Muscle layer of duodenum (tissue), 2 donors: ENCODE measurements at regions not wholly inside any gene's neighbourhood (a gene's known extent, or its start where the extent isn't known, plus 50 kb on each side); places are given as distances from the start of the nearest gene placed in this dataset.
"Not testable (repeated sequence)": the region's sequence is repeated elsewhere in the genome, so short reads cannot be mapped to it uniquely, and the experiment has no call there.

Experiments
- H3K27ac ChIP-seq: one replicate; pipeline ENCODE4 v1.7.0; 2013; ENCODE audit warnings: mild to moderate bottlenecking, low read length
- H3K27me3 ChIP-seq: one replicate; pipeline ENCODE4 v1.7.0; 2013; ENCODE audit warnings: low read depth, mild to moderate bottlenecking, control low read depth, low read length
- H3K36me3 ChIP-seq, 2 donors: one replicate each; pipeline ENCODE4 v1.7.0; 2013; ENCODE audit warnings: low read length in 2 of 2, control low read depth in 1 of 2, mild to moderate bottlenecking in 1 of 2; ENCODE audit not compliant: insufficient read depth in 2 of 2, control insufficient read depth in 1 of 2
- H3K4me1 ChIP-seq, 2 donors: one replicate each; pipeline ENCODE4 v1.7.0; 2013; ENCODE audit warnings: low read length in 2 of 2, mild to moderate bottlenecking in 2 of 2, control low read depth in 1 of 2, moderate library complexity in 1 of 2; ENCODE audit not compliant: insufficient read depth in 2 of 2, control insufficient read depth in 1 of 2
- H3K4me3 ChIP-seq, 2 donors: one replicate each; pipeline ENCODE4 v1.7.0; 2013; ENCODE audit warnings: low read length in 2 of 2, low read depth in 1 of 2, mild to moderate bottlenecking in 1 of 2
- H3K9me3 ChIP-seq, 2 donors: one replicate each; pipeline ENCODE4 v1.7.0; 2013; ENCODE audit warnings: low read length in 2 of 2, control low read depth in 1 of 2, mild to moderate bottlenecking in 1 of 2; ENCODE audit not compliant: control insufficient read depth in 1 of 2
- donor health status: healthy.

DNA sequence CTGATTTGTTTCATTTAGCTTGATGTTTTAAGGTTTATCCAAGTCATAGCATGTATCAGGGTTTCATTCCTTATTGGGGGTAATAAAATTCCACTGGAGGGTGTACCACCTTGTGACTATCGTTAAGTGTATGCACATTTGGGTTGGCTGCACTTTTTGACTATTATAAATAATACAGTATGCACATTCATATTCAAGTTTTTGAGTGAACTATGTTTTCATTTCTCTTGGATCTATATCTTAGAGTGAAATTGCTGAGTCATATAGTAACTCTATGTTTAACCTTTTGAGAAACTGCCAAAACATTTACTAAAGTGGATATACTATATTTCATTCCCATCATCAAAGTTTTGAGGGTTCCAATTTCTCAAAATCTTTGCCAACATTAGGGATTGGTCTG is 952.7 kb downstream of the TDRD15 start:
- Histone ChIP-seq H3K27ac (no peak overlapping the region), H3K4me1 (no peaks in the 10 kb centered on the region), H3K36me3 (no peaks in the 10 kb centered on the region), H3K9me3 (peaks cover 0 to 8% of the 10 kb centered on the region in 2 donors), H3K27me3 (no peaks in the 10 kb centered on the region), H3K4me3 (no peak overlapping the region)

- Histone ChIP-seq H3K27me3 (no peaks in the 10 kb centered on the region), H3K27ac (no peak overlapping the region), H3K9me3 (peaks cover 0 to 5% of the 10 kb centered on the region in 2 donors), H3K36me3 (no peaks in the 10 kb centered on the region), H3K4me3 (no peak overlapping the region), H3K4me1 (no peaks in the 10 kb centered on the region)
Measured at GRCh38 chr2:22078701-22079100, 954.9 kb downstream of the TDRD15 start.

DNA sequence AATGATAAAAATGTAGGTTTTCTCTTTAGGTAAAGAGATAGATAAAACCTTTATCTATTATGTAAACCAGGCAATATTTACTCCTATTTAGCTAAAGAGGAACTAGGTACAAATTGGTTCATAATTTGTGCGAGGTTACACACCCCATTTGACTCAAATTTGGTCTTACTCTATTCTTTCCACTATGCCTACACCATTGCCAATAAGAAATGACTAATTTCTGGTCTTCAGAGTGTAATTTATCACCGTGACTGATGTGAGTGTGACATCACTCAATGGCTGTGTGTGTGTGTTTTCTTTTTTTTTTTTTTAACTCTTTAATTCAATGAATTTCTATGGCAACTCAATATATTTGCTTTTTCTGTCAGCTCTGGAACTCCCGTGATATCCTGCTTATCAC is 955.8 kb downstream of the TDRD15 start:
- no peaks in the 10 kb centered on the region for H3K36me3 ChIP-seq
- H3K4me1 ChIP-seq, result no peaks in the 10 kb centered on the region
- H3K4me3 ChIP-seq, result no peak overlapping the region
- H3K27ac ChIP-seq, result no peak overlapping the region
- H3K27me3 ChIP-seq, result no peaks in the 10 kb centered on the region
- no peaks in the 10 kb centered on the region for H3K9me3 ChIP-seq

DNA sequence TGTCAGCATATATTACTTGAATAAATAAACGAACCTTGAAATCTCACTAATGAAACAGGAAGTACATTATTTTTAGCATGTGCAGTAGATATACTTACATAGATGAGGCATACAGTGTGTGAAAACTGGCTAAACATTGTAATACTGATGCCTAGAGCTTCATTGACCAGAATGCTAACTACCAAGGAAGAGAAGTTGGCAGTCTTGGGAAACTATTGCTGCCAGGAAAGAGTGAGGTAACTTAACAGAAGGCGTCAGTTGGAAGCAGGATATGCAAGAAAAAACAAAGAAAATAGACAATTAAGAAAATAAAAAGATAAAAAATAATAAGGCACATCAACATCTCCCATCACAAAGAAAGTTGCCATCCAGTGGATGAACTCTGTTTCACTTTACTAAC is 963.0 kb downstream of the TDRD15 start:
- H3K4me3 ChIP-seq, result no peak overlapping the region
- no peaks in the 10 kb centered on the region for H3K36me3 ChIP-seq
- no peaks in the 10 kb centered on the region for H3K9me3 ChIP-seq
- no peaks in the 10 kb centered on the region for H3K27me3 ChIP-seq
- H3K27ac ChIP-seq, result no peak overlapping the region
- no peaks in the 10 kb centered on the region for H3K4me1 ChIP-seq

DNA sequence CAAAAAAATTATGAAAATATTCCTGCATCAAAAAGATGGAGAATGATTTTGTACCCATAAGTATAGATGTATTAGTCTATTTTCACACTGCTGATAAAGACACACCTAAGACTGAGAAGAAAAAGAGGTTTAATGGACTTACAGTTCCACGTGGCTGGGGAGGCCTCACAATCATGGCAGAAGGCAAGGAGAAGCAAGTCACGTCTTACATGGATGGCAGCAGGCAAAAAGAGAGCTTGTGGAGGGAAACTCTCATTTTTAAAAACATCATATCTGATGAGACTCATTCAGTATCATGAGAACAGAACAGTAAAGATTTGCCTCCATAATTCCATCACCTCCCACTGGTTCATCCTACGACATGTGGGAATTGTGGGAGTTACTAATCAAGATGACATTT is 979.8 kb downstream of the TDRD15 start:
- H3K4me1 ChIP-seq, H3K36me3 ChIP-seq, H3K9me3 ChIP-seq, H3K27ac ChIP-seq, H3K4me3 ChIP-seq, H3K27me3 ChIP-seq: not testable (repeated sequence)

DNA sequence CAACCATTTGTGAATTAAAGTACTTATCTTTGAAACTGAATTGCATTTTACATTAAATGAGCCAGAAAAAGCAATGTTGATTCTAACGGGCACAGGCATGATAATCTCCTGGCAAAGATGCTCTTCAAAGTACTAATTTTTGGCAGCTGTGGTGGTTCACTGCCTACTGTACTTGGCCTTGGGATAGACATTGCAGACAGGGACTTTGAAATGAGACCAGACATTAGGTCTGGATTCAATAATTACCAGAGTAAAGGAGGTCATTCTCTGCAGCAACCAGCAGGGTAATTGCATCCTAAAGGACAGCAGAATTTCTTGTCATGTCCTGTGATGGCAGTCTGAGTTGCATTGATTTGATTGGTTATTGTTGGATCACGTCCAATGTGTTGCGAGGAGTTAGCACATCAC is 986.5 kb downstream of the TDRD15 start:
- no peaks in the 10 kb centered on the region for H3K4me1 ChIP-seq
- H3K9me3 ChIP-seq, result no peaks in the 10 kb centered on the region
- H3K27me3 ChIP-seq, result no peaks in the 10 kb centered on the region
- no peak overlapping the region for H3K4me3 ChIP-seq
- no peaks in the 10 kb centered on the region for H3K36me3 ChIP-seq
- H3K27ac ChIP-seq, result no peak overlapping the region

DNA sequence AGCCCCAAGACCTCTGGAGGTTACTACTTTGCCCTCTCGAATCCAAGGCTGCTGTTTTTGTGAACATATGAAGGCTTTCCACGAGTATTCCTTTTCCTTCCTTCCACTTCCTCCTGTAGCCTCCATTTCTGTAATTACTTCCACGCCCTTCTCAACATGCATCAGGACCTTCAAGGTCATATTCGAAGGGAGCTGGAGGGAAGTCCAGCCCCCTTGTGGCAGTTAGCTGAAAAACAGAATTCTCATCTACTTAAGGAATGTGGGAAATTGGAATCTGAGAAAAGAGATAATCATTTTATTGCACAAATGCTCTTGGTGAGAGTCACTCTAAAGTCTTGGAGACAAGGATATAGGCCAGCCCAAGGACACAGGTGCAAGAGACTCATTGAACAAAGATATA is 1000.2 kb downstream of the TDRD15 start:
- Histone ChIP-seq H3K36me3 (no peaks in the 10 kb centered on the region), H3K4me3 (no peak overlapping the region), H3K4me1 (no peaks in the 10 kb centered on the region), H3K27ac (no peak overlapping the region), H3K9me3 (no peaks in the 10 kb centered on the region), H3K27me3 (no peaks in the 10 kb centered on the region)

- no peak overlapping the region for H3K27ac ChIP-seq
- H3K9me3 ChIP-seq, result no peaks in the 10 kb centered on the region
- H3K27me3 ChIP-seq, result no peaks in the 10 kb centered on the region
- no peaks in the 10 kb centered on the region for H3K36me3 ChIP-seq
- H3K4me1 ChIP-seq, result no peaks in the 10 kb centered on the region
- no peak overlapping the region for H3K4me3 ChIP-seq
Measured at GRCh38 chr2:22126106-22126505, 1002.3 kb downstream of the TDRD15 start.

GRCh38 chr2:22126978-22127377 is 1003.2 kb downstream of the TDRD15 start:
- Histone ChIP-seq H3K4me1 (no peaks in the 10 kb centered on the region), H3K9me3 (no peaks in the 10 kb centered on the region), H3K27ac (no peak overlapping the region), H3K27me3 (no peaks in the 10 kb centered on the region), H3K4me3 (no peak overlapping the region), H3K36me3 (no peaks in the 10 kb centered on the region)

DNA sequence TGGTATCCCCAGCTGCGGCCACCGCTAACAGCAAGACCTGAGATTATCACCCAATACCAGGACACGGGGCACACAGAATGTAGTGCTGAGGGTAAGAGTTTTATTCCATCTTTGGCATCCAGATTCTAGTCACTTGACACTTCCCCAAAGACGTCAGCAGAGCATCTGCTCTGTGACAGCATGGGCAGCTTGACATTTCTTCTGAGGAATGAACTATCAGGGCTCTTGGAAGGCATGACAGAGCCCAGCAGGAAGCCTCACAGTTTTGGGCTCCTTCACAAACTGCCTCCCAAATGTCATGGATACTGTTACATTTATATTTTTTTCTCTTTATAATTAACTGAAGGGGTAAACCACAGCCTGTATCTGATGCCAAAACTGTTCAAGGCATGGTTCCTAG is 1010.7 kb downstream of the TDRD15 start:
- Histone ChIP-seq H3K9me3 (no peaks in the 10 kb centered on the region), H3K27me3 (no peaks in the 10 kb centered on the region), H3K4me1 (no peaks in the 10 kb centered on the region), H3K4me3 (no peak overlapping the region), H3K27ac (no peak overlapping the region), H3K36me3 (no peaks in the 10 kb centered on the region)

GRCh38 chr2:22136446-22136845 is 1012.7 kb downstream of the TDRD15 start:
- no peaks in the 10 kb centered on the region for H3K36me3 ChIP-seq
- H3K4me3 ChIP-seq, result no peak overlapping the region
- H3K4me1 ChIP-seq, result no peaks in the 10 kb centered on the region
- no peaks in the 10 kb centered on the region for H3K27me3 ChIP-seq
- H3K9me3 ChIP-seq, result no peaks in the 10 kb centered on the region
- no peak overlapping the region for H3K27ac ChIP-seq

- Histone ChIP-seq H3K9me3 (no peaks in the 10 kb centered on the region), H3K36me3 (no peaks in the 10 kb centered on the region), H3K27ac (no peak overlapping the region), H3K4me3 (no peak overlapping the region), H3K4me1 (no peaks in the 10 kb centered on the region), H3K27me3 (no peaks in the 10 kb centered on the region)
Measured at GRCh38 chr2:22143840-22144239, 1020.1 kb downstream of the TDRD15 start.
